NCI-H2196 (cell line): ENCODE measurements at regions not wholly inside any gene's neighbourhood (a gene's known extent, or its start where the extent isn't known, plus 50 kb on each side); places are given as distances from the start of the nearest gene placed in this dataset.

Experiments
- DNase-seq: peaks from one replicate; lab custom pipeline; 2025; ENCODE audit not compliant: unreplicated experiment; lab: John Stamatoyannopoulos, UW

DNA sequence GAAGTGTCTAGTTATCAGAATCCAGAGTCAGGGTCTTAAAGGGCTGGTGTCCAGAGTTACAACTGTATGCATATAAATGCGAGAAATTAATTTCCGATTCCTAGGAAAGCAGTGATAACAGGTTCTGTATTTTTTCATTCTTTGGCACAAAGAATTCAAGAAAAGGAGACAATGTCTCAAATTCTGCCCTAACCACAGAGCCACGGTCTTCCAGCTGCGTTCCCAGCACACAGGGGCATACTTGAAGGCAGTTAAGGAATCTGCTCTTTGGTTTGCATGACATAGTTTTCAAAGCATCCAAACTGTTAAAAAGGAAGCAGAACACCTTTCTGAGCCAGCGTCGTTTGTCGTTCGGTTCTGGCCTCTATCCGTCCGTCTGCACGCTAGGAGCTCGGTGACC, 416.9 kb upstream of the MKI67 start:
- no peak for DNase-seq

DNA sequence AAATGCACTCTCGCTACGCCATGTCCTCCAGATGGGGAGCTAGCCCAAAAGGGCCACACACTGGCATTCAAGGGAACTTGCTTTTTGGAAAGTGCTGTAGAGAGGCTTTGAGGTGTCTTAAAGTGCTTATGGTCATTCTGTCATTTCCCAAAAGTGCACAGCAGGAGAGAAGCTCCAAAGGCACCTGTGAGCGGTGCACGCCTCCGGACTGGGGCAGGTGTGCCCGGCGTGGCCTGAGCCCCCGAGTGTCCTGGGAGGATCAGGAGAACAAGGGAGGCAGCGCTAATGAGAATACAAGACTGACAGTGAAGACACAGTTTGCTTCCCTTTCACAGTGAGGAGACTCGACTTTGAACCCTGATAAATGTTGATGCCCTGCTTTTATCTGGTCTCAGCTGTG, 419.0 kb upstream of the MKI67 start:
- no peak for DNase-seq

- DNase-seq, result no peak
These were observed 420.5 kb upstream of the MKI67 start for GRCh38 chr10:128546651-128547165.

GRCh38 chr10:128549101-128549608, 422.9 kb upstream of the MKI67 start:
- no peak for DNase-seq

GRCh38 chr10:128550045-128550444, 423.8 kb upstream of the MKI67 start:
- DNase-seq, result no peak

DNA sequence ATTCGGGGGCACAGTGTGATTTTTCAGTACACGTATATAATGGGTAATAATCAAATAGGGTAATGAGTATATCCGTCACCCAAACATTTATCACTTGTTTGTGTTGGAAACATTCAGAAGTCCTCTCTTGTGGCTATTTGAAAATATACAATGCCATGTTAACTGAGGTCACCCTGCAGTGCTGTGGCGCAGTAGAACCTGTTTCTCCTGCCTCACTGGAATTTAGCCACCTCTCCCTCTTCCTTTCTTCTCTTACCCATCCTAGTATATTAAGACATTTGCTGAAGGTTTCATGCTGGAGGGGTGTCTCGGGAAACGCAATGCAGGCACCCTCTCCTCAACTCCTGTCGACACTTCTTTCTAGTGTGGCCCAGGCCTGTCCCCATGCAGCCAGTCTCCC, 425.3 kb upstream of the MKI67 start:
- no peak for DNase-seq

DNA sequence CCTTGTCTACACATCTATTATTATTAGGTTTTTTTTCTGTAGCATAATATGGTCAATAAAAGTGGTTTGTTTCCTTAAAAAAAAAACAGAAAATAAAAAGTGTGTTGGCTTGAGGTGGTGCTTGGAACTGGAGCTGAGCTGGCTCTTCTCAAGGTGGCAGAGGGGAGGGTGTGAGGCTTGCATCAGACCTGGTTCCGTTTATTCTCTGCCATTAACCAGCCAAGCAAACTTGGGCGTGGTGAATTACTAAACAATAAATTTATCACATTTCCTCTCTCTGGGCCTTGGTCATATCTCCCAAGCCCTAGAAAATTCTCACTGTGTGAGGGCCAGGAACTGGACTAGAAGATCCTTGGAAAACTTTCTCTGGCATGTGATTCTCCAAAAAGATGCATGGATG, 427.5 kb upstream of the MKI67 start:
- no peak for DNase-seq

- DNase-seq, result no peak
These were observed 430.2 kb upstream of the MKI67 start for GRCh38 chr10:128556182-128557110.

GRCh38 chr10:128557149-128557710, 431.0 kb upstream of the MKI67 start:
- DNase-seq, result no peak

DNA sequence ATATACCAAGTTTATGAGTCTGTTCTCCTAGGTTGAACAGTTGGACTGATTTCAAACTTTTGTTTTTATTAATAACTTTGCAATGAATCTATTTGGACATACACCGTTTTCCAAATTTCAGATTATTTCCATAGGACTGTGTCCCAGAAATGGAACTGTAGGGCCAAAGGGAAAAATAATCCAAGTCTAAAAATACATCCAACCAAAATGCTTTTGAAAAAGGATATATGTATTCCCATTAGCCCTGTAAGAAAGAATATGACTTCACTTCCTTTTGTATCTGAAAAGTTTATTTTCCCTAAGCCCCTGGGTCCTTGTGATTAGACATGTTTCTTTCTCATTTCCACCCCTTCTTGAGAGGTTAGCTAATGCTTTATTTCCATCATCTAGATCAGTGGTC, 434.2 kb upstream of the MKI67 start:
- DNase-seq, result no peak

GRCh38 chr10:128560993-128561392, 434.8 kb upstream of the MKI67 start:
- DNase-seq, result no peak

- DNase-seq, result no peak
These were observed 437.2 kb upstream of the MKI67 start for GRCh38 chr10:128563387-128563786.

GRCh38 chr10:128563904-128564303, 437.7 kb upstream of the MKI67 start:
- no peak for DNase-seq

DNA sequence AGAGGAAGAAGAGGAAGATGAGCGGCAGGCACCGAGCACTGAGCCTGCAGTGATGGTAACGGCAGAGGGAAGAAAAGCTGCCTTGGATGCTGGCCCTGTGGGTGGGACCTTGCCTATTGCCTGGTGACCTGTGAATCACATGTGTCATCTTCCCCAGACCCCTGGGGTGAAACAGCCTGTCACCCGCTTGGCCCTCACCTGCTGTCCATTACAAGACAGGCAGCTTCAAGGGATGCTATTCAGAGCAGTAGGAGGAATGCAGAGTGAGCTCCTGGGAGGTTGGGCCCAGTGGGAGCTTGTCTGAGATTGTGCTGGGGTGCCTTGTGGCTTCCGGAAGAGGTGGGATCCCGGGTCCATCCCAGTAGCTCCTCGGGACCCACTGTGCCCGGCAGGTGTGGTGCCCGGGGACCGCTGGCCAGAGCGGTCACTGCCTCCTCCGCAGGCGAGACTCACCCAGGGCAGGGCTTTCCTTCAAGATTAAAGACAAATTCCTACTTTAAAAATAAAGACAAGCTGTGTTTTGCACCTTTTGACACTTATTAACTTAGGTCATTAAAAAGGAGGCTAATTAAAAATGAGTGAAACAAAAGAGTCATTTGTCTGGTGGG, 440.2 kb upstream of the MKI67 start:
- no peak for DNase-seq

- DNase-seq, result no peak
These were observed 441.3 kb upstream of the MKI67 start for GRCh38 chr10:128567551-128567950.

DNA sequence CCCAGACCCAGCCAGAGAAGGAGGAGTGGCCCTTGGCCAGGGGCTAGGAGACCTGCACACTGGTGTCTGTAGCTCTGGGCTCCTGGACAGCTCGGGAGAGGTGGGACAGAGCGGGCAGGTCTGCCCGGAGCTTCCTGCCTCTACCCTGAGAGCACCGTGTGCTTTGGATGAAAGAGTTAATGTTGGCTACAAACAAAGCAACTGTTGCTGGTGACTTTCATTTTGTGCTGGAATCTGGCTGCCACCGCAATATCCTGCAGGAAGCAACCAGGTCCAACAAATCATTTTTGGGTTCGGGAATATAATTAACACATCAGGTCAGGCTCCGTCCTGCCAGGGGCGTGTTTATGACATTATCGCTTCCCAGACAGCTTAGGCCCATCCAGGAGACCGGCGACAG, 441.8 kb upstream of the MKI67 start:
- no peak for DNase-seq

- no peak for DNase-seq
These were observed 442.3 kb upstream of the MKI67 start for GRCh38 chr10:128568491-128568890.

- no peak for DNase-seq
These were observed 443.0 kb upstream of the MKI67 start for GRCh38 chr10:128568990-128569945.

DNA sequence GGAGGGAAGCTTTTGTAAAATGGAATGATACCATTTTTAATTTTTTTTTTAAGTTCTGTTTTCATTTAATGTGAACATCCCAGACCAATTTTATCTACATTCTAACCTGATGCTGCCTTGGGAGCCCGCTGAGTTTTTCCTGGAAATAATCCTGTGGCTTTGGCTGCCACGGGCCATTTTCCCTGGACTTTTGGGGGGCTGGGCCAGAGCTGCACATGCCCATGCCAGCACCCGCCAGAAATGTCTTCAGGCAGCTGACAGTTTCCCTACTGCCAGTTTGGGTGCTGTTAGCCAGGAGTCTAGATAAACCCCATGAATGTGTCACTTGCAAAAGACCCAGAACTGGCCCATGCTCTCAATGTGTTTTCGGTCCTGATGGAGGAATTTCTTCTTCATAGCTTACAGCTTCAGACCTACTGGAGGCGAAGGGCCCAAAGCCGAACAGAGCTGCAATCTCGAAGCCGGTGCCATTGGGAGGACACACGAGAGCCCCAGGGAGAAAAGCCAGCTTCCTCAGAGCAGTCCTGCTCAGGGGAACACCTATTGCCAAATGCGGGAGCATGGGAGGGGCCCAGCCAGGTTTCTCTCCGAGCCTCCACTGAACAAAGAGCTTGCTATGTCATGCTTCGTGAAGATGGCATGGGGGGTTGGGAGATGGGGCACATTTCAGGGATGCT, 444.2 kb upstream of the MKI67 start:
- no peak for DNase-seq

DNA sequence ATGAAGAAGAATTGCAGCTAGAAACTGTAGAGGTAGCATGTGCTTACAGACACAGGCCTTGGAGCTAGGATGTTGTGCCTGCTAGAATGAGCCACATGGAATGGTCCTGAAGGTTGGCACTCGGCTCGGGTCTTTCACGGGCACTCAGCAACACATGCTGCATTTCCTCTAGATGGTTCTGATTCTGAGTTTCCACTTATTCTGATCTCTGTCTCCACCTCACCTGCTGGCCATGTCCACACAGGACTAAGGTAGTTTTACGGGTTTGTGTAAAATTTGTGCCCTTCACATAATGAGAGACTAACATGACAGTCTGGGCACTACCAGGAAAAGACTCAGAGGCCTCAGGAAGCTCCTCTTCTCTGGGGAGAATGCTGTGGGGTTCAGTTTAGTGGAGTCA, 444.8 kb upstream of the MKI67 start:
- DNase-seq, result no peak
